GM08714 (cell line): ENCODE measurements at regions not wholly inside any gene's neighbourhood (a gene's known extent, or its start where the extent isn't known, plus 50 kb on each side); places are given as distances from the start of the nearest gene placed in this dataset.

ENCODE experiments used
- H3K4me3 ChIP-seq: fragments of 200-500 bp; sonication (Bioruptor generic); 2 replicates; pipeline ENCODE4 v1.5.1; 2014; ENCODE audit warnings: mild to moderate bottlenecking, low read length, inconsistent platforms
- ZNF274 ChIP-seq: IDR thresholded peaks from 2 replicates; pipeline ENCODE4 v1.6.1; 2012; ENCODE audit warnings: mild to moderate bottlenecking, low read depth, low read length

DNA sequence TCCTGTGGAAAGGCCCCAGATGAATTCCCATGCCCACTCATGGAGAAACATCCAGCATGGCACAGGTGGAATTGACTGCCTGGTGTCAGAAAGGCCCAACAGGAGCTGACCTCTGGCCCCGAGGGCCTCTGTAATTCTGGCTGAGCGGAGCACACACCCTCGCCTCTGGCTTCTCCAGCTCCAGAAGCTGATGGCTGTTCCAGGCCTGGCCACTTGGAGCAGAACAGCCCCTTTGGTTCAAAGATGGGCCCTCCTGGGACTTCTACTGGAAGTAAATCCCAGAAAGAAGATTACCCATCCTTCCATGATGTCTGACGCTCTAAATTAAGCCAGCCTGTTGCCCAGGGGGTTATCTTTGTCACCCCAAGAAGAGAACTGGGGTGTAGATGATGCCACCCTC lies 275.1 kb upstream of the CDH4 start:
- TF ChIP-seq ZNF274, result no peak
- H3K4me3 ChIP-seq, result no peak overlapping the region

DNA sequence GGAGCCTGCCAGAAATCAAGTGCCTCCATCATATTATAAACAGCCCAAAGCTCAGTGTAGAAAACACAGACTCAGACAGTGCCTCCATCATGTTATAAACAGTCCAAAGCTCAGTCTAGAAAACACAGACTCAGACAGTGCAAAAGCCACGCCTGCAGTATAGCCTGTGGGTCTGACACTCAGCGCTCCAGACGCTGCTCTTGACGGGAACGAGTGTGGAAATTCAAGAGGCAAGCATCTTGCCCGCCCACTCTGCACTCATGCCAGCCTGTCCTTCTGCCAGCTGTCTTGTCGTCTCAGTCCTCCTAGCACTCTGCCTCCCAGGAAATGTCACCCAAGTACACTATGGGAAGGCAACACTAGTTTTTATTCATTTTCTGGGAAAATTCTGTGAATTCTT lies 274.2 kb upstream of the CDH4 start:
- no peak overlapping the region for H3K4me3 ChIP-seq
- TF ChIP-seq ZNF274, result no peak

GRCh38 chr20:60984666-60985065 lies 267.4 kb upstream of the CDH4 start:
- TF ChIP-seq ZNF274, result no peak
- H3K4me3 ChIP-seq, result no peak overlapping the region

GRCh38 chr20:60986506-60987156 lies 265.4 kb upstream of the CDH4 start:
- no peak for TF ChIP-seq ZNF274
- H3K4me3 ChIP-seq, result no peak overlapping the region

DNA sequence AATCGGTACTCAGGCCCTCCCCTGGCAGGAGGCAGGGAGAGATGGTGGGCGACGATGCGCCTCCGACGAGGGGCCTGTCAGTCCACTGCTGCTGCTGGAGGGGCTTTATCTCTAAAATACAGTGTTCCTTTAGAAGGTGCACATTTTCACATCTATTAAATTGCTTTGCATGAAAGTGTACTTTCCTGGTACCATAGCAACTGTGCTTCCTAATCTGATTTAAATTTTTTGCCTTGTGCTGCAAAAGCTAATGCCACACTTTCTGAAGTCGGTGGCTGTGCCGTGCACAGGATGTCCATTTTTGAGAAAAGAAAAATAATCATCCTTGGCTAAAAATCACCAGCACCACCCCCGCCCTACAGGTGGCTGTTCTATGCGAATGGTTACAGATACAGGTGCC lies 262.0 kb upstream of the CDH4 start:
- H3K4me3 ChIP-seq, result no peak overlapping the region
- no peak for TF ChIP-seq ZNF274

GRCh38 chr20:60990643-60991042 lies 261.4 kb upstream of the CDH4 start:
- TF ChIP-seq ZNF274, result no peak
- no peak overlapping the region for H3K4me3 ChIP-seq

DNA sequence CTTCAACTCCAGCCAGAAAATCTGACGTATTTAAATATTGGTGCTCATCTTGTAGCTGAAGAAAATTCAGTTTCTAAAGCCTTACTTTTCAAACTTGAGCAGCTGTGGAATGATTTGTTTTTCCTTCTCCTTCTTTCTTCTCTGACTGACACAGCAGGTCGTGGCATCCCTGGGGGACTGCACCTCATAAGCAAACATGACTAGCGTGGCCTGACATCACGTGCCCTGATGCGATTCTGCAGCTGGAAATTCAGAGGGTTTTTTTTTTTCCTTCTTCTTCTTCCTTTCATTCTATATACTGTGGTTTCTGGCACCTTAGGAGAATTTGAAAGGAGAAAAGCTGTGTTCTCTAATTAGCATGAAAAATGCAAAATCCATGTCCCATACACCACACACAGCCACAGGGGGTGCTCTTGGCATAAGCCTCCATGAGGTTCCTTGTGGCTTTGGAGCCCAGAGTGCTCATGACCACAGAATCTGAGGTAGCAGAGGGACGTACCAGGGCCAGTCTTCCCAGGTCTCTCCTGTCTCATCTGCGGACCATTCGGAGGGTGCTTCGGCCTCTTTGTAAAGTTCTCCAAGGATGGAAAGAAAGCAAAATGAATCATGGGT lies 258.5 kb upstream of the CDH4 start:
- H3K4me3 ChIP-seq, result no peak overlapping the region
- TF ChIP-seq ZNF274, result no peak

DNA sequence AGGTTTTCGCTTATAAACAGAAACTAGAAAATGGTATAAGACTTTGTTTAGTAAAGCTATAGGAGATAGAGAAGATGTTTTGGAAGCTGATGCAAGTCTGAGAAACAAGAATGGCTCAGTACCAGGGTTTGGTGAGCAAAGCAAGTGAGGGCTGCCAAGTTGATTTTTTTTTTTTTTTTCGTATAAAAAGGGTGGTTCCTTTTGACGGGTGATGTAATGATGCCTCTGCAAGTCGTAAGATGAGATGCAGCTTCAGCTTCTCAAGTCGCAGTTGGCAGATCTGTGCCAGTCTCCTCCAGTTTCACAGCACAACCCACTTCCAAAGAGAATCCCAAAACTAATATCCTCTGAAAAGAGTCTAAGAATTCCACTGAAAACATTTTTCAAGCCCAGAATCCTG lies 252.8 kb upstream of the CDH4 start:
- H3K4me3 ChIP-seq, result no peak overlapping the region
- TF ChIP-seq ZNF274, result no peak

DNA sequence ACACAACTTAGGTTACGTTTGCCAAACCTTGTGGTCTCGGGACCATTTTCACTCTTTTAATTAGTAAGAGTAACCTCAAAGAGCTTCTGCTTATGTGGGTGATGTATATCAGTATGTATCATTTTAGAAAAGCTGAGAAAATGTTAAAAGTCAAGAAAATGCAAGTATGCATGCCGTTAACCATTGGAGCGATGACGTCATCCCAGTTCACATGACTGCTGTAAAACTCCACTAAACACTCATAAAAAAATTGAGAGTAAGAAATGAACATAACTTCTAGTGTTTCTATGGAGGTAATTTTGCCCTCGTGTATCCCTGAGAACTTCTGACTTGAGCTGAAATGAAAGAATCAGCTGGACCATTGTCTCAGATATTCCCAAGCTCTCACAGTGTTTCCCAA lies 250.0 kb upstream of the CDH4 start:
- TF ChIP-seq ZNF274, result no peak

GRCh38 chr20:61014491-61014890 lies 237.6 kb upstream of the CDH4 start:
- TF ChIP-seq ZNF274, result no peak
- no peak overlapping the region for H3K4me3 ChIP-seq

More for the DNA sequence above, 250.0 kb upstream of the CDH4 start:
- no peak overlapping the region for H3K4me3 ChIP-seq

GRCh38 chr20:61015602-61016001 lies 236.5 kb upstream of the CDH4 start:
- TF ChIP-seq ZNF274, result no peak
- no peak overlapping the region for H3K4me3 ChIP-seq

- TF ChIP-seq ZNF274, result no peak
- no peak overlapping the region for H3K4me3 ChIP-seq
These were observed 232.7 kb upstream of the CDH4 start for GRCh38 chr20:61019322-61019721.

DNA sequence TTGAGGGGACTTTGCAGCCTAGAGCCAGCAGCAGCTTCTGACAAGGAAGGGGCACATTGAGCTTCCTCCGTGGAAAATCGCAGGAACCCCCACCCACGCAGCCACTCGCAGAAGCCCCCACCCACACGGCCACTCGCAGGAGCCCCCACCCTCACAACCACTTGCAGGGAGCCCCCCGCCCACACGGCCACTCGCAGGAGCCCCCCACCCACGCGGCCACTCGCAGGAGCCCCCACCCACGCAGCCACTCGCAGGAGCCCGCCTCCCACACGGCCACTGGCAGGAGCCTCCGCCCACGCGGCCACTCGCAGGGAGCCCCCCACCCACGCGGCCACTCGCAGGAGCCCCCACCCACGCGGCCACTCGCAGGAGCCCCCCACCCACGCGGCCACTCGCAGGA lies 228.4 kb upstream of the CDH4 start:
- TF ChIP-seq ZNF274, result no peak
- H3K4me3 ChIP-seq, result no peak overlapping the region

GRCh38 chr20:61024390-61024789 lies 227.7 kb upstream of the CDH4 start:
- no peak for TF ChIP-seq ZNF274
- no peak overlapping the region for H3K4me3 ChIP-seq

- H3K4me3 ChIP-seq, result no peak overlapping the region
- TF ChIP-seq ZNF274, result no peak
These were observed 226.5 kb upstream of the CDH4 start for GRCh38 chr20:61025536-61025935.

DNA sequence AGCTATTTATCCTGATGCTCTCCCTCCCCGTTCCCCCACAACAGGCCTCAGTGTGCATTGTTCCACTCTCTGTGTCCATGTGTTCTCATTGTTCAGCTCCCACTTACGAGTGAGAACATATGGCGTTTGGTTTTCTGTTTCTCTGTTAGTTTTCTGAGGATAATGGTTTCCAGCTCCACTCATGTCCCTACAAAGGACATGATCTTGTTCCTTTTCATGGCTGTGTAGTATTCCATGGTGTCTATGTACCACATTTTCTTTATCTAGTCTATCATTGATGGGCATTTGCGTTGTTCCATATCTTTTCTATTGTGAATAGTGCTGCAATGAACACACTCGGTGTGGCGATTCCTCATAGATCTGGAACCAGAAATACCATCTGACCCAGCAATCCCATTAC lies 225.9 kb upstream of the CDH4 start:
- no peak for TF ChIP-seq ZNF274
- no peak overlapping the region for H3K4me3 ChIP-seq
